K562 (cell line): ENCODE measurements at regions not wholly inside any gene's neighbourhood (a gene's known extent, or its start where the extent isn't known, plus 50 kb on each side); places are given as distances from the start of the nearest gene placed in this dataset.

Experiments used
- ATAC-seq: fragments of 200-7000 bp; cut with Tn5 transposase; 3 replicates; pipeline ENCODE4 v1.9.1; 2020; ENCODE audit warnings: moderate library complexity
- BruUV-seq: library from RNA; stranded (reverse); fragments of 400-500 nt; replicated peaks from 2 replicates; lab custom pipeline; 2021; lab: Mats Ljungman, UMichigan
- CTCF ChIA-PET: fragments of 300-600 bp; formaldehyde crosslinking; extraction: SDS; loops from one replicate; lab custom pipeline; 2021; ENCODE audit warnings: low intra/inter-chr PET ratio; lab: Yijun Ruan, JAX
- POLR2A ChIA-PET: fragments of 300-600, 350-650 bp; sonication (Branson Sonifier 250); formaldehyde crosslinking; extraction: SDS; loops from one replicate; lab custom pipeline; 2021; ENCODE audit warnings: antibody characterized with exemption, inconsistent platforms; lab: Yijun Ruan, JAX
- DNase-seq, 4 experiments: peaks; one replicate each; pipeline versions ENCODE4 v3.0.0 to v3.0.0-alpha.2; 2011 to 2018; ENCODE audit warnings: low spot score in 3 of 4, mixed read lengths in 3 of 4; ENCODE audit errors: extremely low read depth in 1 of 4
- FAIRE-seq: peaks from 2 replicates; lab custom pipeline; 2011; peaks lifted over from hg19 to GRCh38; lab: Jason Lieb, UNC
- H2AFZ ChIP-seq: 2 replicates; pipeline ENCODE4 v1.6.0; 2011; ENCODE audit warnings: low read depth, low read length, control low read depth, inconsistent platforms
- H3K27ac ChIP-seq: fragments of 200-600 bp; 3 replicates; pipeline ENCODE4 v1.8.0; 2011; ENCODE audit warnings: low read depth, mild to moderate bottlenecking, control low read depth, inconsistent platforms, low read length, moderate library complexity, mixed read lengths; ENCODE audit errors: extremely low read depth
- H3K27me3 ChIP-seq, 2 experiments: fragments of 300-600 bp in 1 of 2; 2 replicates in 1 of 2; 3 replicates in 1 of 2; pipeline versions ENCODE4 v1.6.0 to v1.8.0; 2011; ENCODE audit warnings: inconsistent platforms in 2 of 2, low read length in 2 of 2, mild to moderate bottlenecking in 1 of 2, mixed read lengths in 1 of 2, moderate library complexity in 1 of 2; ENCODE audit not compliant: control insufficient read depth in 2 of 2, insufficient read depth in 2 of 2
- H3K36me3 ChIP-seq: fragments of 300-600 bp; 3 replicates; pipeline ENCODE4 v1.8.0; 2011; ENCODE audit warnings: mild to moderate bottlenecking, low read length, inconsistent platforms; ENCODE audit not compliant: control insufficient read depth, insufficient read depth
- H3K4me1 ChIP-seq, 2 experiments: fragments of 200-600 bp in 1 of 2; replicated peaks in 1 of 2; 2 replicates in 1 of 2; 3 replicates in 1 of 2; pipeline versions ENCODE4 v1.5.1 to v1.8.0; 2011; ENCODE audit warnings: inconsistent platforms in 2 of 2, low read length in 2 of 2, mild to moderate bottlenecking in 1 of 2, mixed read lengths in 1 of 2, moderate library complexity in 1 of 2; ENCODE audit not compliant: control insufficient read depth in 2 of 2, insufficient read depth in 2 of 2
- H3K4me2 ChIP-seq: 2 replicates; pipeline ENCODE4 v1.6.1; 2011; ENCODE audit warnings: low read length, control low read depth, inconsistent platforms, mixed read lengths; ENCODE audit not compliant: insufficient read depth
- H3K4me3 ChIP-seq: fragments of 200-600 bp; sonication (generic), shearing (Covaris generic); 2 replicates; pipeline ENCODE4 v1.5.1; 2016; ENCODE audit warnings: control low read depth, inconsistent platforms
- H3K79me2 ChIP-seq: fragments of 200-600 bp; 3 replicates; pipeline ENCODE4 v1.8.0; 2011; ENCODE audit warnings: low read length, inconsistent platforms; ENCODE audit not compliant: control insufficient read depth, insufficient read depth
- H3K9ac ChIP-seq, 2 experiments: 2 replicates each; pipeline versions ENCODE4 v1.6.0 to v1.6.1; 2011; ENCODE audit warnings: low read depth in 2 of 2, low read length in 2 of 2, control low read depth in 1 of 2, inconsistent platforms in 1 of 2, mild to moderate bottlenecking in 1 of 2, mixed read lengths in 1 of 2; ENCODE audit not compliant: insufficient read depth in 1 of 2
- H3K9me1 ChIP-seq: one replicate; pipeline ENCODE4 v1.6.0; 2011; ENCODE audit warnings: inconsistent platforms, mild to moderate bottlenecking, low read length, moderate library complexity; ENCODE audit not compliant: control insufficient read depth, insufficient read depth
- H3K9me3 ChIP-seq: replicated peaks from 2 replicates; pipeline ENCODE4 v1.5.1; 2011; ENCODE audit warnings: low read depth, low read length, inconsistent platforms; ENCODE audit not compliant: control insufficient read depth, insufficient read depth
- H4K20me1 ChIP-seq: replicated peaks from 2 replicates; pipeline ENCODE4 v1.6.1; 2011; ENCODE audit warnings: low read length, inconsistent platforms, mixed read lengths; ENCODE audit not compliant: control insufficient read depth, insufficient read depth
- BDP1 ChIP-seq: IDR thresholded peaks from 3 replicates; pipeline ENCODE4 v1.6.1; 2011; ENCODE audit not compliant: insufficient read length, insufficient read depth
- CCNT2 ChIP-seq: IDR thresholded peaks from 2 replicates; pipeline ENCODE4 v1.6.1; 2011; ENCODE audit warnings: borderline replicate concordance, low read depth, mild to moderate bottlenecking, moderate library complexity, mixed read lengths, low read length; ENCODE audit not compliant: insufficient read length; ENCODE audit errors: extremely low read depth
- E2F3 ChIP-seq: fragments of 250-450 bp; sonication (Bioruptor Pico); IDR thresholded peaks from 2 replicates; pipeline ENCODE4 v1.4.0; 2020; ENCODE audit warnings: mild to moderate bottlenecking
- E4F1 ChIP-seq: fragments of 250-450 bp; sonication (Bioruptor Pico); IDR thresholded peaks from 2 replicates; pipeline ENCODE4 v1.5.0; 2021; ENCODE audit warnings: mild to moderate bottlenecking, borderline replicate concordance
- FOS ChIP-seq: IDR thresholded peaks from 3 replicates; pipeline ENCODE4 v1.6.1; 2011; ENCODE audit not compliant: insufficient read length; ENCODE audit errors: extremely low read depth
- MAFF ChIP-seq: IDR thresholded peaks from 2 replicates; pipeline ENCODE4 v1.6.1; 2012; ENCODE audit warnings: low read length, improper control_type of control experiment
- MECOM ChIP-seq: fragments of 250-450 bp; sonication (Bioruptor Pico); IDR thresholded peaks from 2 replicates; pipeline ENCODE4 v1.8.0; 2022; ENCODE audit warnings: inconsistent platforms
- ZBTB1 ChIP-seq: sonication (generic); formaldehyde crosslinking; IDR thresholded peaks from 2 replicates; pipeline ENCODE4 v1.8.1; 2023; ENCODE audit warnings: missing genetic modification reagents, low read depth, mild to moderate bottlenecking, borderline replicate concordance
- ZNF311 ChIP-seq: fragments of 250-450 bp; sonication (Bioruptor Pico); IDR thresholded peaks from 2 replicates; pipeline ENCODE4 v1.4.0; 2020; ENCODE audit warnings: mild to moderate bottlenecking, moderate library complexity
- ZNF695 ChIP-seq: fragments of 450-650 bp; formaldehyde crosslinking; IDR thresholded peaks from 2 replicates; pipeline ENCODE4 v1.4.0; 2020; ENCODE audit warnings: mild to moderate bottlenecking, moderate library complexity
- WGBS: fragments of 100-300 bp; shearing (Covaris generic); methylation state at CpG from one replicate; pipeline ENCODE4 v1.1.6; 2016; ENCODE audit warnings: low coverage, mixed read lengths; ENCODE audit not compliant: insufficient coverage; ENCODE audit errors: missing lambda C conversion rate; 5-methylcytosine and 5-hydroxymethylcytosine counted together
- in situ Hi-C: fragments of 300-500 bp; cut with MboI; formaldehyde crosslinking; loops from 4 replicates; pipeline ENCODE4 v1.15.0; 2018; ENCODE audit warnings: inconsistent platforms, mixed read lengths
- intact Hi-C: fragments of 100-400 bp; cut with micrococcal nuclease; formaldehyde crosslinking; loops from 2 replicates; pipeline ENCODE4 v1.14.2; 2022
- TF ChIP-seq, protein P1 (sequence below): sonication (generic); formaldehyde crosslinking; IDR thresholded peaks from 2 replicates; pipeline ENCODE4 v1.8.0; 2023; ENCODE audit warnings: mild to moderate bottlenecking, missing genetic modification reagents
- TF ChIP-seq, protein P2 (sequence below): sonication (generic); formaldehyde crosslinking; IDR thresholded peaks from 2 replicates; pipeline ENCODE4 v1.9.0; 2022; ENCODE audit warnings: mild to moderate bottlenecking, missing genetic modification reagents

DNA sequence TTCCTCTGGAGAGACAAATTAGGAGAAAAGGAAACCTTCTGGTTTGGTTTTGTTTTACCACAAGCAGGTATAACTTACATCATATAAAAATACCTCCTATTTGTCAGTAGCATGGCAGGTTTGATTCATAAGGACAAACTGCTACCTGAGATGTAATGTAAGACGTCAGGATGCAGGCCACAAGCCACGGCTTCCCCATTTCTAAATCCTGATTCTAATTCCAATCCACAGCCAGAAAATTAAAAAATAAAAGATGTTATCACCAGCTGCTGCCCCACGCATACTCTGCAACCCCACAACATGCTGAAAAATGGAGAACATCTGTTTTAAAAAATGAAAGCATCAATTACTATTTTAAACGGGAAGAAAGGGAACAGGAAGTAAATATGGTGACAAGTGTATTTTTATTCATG is 197.6 kb downstream of the BCL11A start:
- intact Hi-C loops (no loop called here), in situ Hi-C loops (no loop called here)
- no peaks in the 10 kb centered on the region for H3K36me3 ChIP-seq
- H4K20me1 ChIP-seq = no peaks in the 10 kb centered on the region
- no peaks in the 10 kb centered on the region for H3K79me2 ChIP-seq
- H2AFZ ChIP-seq = no peak overlapping the region
- no peak overlapping the region for H3K4me2 ChIP-seq
- BruUV-seq = no TSS peak
- no peak overlapping the region for H3K4me3 ChIP-seq
- WGBS = 2% methylated on average over 4 of the region's 4 CpGs
- H3K9me3 ChIP-seq = no peaks in the 10 kb centered on the region
- no peaks in the 10 kb centered on the region for H3K4me1 ChIP-seq
- no peak overlapping the region for H3K9ac ChIP-seq
- H3K27ac ChIP-seq = no peak overlapping the region
- no peaks in the 10 kb centered on the region for H3K9me1 ChIP-seq
- ChIA-PET CTCF (no interaction called here), POLR2A (no interaction called here)
- peaks cover 7 to 18% of the 10 kb centered on the region in 2 experiments; a peak in 3 of 5 replicates for H3K27me3 ChIP-seq
- DNase-seq = no peak
- ATAC-seq = no peak
- no peak for FAIRE-seq
- no peak for TF ChIP-seq ZNF695 (CRISPR knock-in tag)
- TF ChIP-seq MECOM (CRISPR knock-in tag) = no peak
- no peak for TF ChIP-seq E2F3 (CRISPR knock-in tag)
- no peak for TF ChIP-seq ZBTB1 (CRISPR knock-in tag)
- TF ChIP-seq MAFF = no peak
- TF ChIP-seq E4F1 (CRISPR knock-in tag) = no peak
- no peak for TF ChIP-seq ZNF311 (CRISPR knock-in tag)
- no peak for TF ChIP-seq CCNT2
- TF ChIP-seq, protein P1, sequence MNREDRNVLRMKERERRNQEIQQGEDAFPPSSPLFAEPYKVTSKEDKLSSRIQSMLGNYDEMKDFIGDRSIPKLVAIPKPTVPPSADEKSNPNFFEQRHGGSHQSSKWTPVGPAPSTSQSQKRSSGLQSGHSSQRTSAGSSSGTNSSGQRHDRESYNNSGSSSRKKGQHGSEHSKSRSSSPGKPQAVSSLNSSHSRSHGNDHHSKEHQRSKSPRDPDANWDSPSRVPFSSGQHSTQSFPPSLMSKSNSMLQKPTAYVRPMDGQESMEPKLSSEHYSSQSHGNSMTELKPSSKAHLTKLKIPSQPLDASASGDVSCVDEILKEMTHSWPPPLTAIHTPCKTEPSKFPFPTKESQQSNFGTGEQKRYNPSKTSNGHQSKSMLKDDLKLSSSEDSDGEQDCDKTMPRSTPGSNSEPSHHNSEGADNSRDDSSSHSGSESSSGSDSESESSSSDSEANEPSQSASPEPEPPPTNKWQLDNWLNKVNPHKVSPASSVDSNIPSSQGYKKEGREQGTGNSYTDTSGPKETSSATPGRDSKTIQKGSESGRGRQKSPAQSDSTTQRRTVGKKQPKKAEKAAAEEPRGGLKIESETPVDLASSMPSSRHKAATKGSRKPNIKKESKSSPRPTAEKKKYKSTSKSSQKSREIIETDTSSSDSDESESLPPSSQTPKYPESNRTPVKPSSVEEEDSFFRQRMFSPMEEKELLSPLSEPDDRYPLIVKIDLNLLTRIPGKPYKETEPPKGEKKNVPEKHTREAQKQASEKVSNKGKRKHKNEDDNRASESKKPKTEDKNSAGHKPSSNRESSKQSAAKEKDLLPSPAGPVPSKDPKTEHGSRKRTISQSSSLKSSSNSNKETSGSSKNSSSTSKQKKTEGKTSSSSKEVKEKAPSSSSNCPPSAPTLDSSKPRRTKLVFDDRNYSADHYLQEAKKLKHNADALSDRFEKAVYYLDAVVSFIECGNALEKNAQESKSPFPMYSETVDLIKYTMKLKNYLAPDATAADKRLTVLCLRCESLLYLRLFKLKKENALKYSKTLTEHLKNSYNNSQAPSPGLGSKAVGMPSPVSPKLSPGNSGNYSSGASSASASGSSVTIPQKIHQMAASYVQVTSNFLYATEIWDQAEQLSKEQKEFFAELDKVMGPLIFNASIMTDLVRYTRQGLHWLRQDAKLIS (CRISPR knock-in tag) = no peak
- no peak for TF ChIP-seq FOS
- TF ChIP-seq, protein P2, sequence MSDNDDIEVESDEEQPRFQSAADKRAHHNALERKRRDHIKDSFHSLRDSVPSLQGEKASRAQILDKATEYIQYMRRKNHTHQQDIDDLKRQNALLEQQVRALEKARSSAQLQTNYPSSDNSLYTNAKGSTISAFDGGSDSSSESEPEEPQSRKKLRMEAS (CRISPR knock-in tag) = no peak
- no peak for TF ChIP-seq BDP1
